ENCODE measurements at regions not wholly inside any gene's neighbourhood (a gene's known extent, or its start where the extent isn't known, plus 50 kb on each side); places are given as distances from the start of the nearest gene placed in this dataset.

- no peak for TF ChIP-seq ZFX (IDR thresholded peaks at IDR 0.05; ENCODE audit: borderline replicate concordance)
- TF ChIP-seq, protein P1, sequence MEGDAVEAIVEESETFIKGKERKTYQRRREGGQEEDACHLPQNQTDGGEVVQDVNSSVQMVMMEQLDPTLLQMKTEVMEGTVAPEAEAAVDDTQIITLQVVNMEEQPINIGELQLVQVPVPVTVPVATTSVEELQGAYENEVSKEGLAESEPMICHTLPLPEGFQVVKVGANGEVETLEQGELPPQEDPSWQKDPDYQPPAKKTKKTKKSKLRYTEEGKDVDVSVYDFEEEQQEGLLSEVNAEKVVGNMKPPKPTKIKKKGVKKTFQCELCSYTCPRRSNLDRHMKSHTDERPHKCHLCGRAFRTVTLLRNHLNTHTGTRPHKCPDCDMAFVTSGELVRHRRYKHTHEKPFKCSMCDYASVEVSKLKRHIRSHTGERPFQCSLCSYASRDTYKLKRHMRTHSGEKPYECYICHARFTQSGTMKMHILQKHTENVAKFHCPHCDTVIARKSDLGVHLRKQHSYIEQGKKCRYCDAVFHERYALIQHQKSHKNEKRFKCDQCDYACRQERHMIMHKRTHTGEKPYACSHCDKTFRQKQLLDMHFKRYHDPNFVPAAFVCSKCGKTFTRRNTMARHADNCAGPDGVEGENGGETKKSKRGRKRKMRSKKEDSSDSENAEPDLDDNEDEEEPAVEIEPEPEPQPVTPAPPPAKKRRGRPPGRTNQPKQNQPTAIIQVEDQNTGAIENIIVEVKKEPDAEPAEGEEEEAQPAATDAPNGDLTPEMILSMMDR (IDR thresholded peaks at IDR 0.05), result no peak
Measured at GRCh38 chr3:144197582-144197981, 226.0 kb downstream of the DIPK2A start.

DNA sequence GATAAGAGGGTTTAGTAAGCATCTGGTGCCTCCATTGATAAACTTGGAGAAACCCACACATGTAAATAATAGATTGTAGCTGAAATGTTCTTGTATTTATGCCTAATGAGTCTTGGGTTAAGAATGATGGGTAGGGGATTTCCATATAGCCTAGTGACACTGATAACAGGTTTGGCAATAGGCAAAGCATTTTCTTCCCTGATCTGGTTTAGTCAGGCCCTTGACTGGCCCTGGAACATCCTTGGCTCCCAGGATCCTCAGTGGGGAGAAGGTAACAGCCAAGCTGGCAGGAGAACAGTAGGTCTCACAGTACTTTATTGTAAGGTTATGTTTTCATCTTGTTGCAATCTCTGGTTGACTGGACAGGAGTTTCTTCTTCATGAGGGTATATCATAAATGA, 228.4 kb downstream of the DIPK2A start:
- H3K27ac ChIP-seq, result no peak overlapping the region
- TF ChIP-seq, protein P1 (IDR thresholded peaks at IDR 0.05), result no peak
- TF ChIP-seq ZFX (IDR thresholded peaks at IDR 0.05; ENCODE audit: borderline replicate concordance), result no peak

More at GRCh38 chr3:144197582-144197981, 226.0 kb downstream of the DIPK2A start:
- no peak overlapping the region for H3K27ac ChIP-seq

- TF ChIP-seq, protein P1 (IDR thresholded peaks at IDR 0.05), result no peak
- no peak for TF ChIP-seq ZFX (IDR thresholded peaks at IDR 0.05; ENCODE audit: borderline replicate concordance)
Measured at GRCh38 chr3:144200466-144200865, 228.8 kb downstream of the DIPK2A start.

GRCh38 chr3:144221761-144222160, 250.1 kb downstream of the DIPK2A start:
- TF ChIP-seq, protein P1 (IDR thresholded peaks at IDR 0.05), result no peak
- TF ChIP-seq ZFX (IDR thresholded peaks at IDR 0.05; ENCODE audit: borderline replicate concordance), result no peak
- no peak overlapping the region for H3K27ac ChIP-seq

More at GRCh38 chr3:144200466-144200865, 228.8 kb downstream of the DIPK2A start:
- no peak overlapping the region for H3K27ac ChIP-seq

- TF ChIP-seq, protein P1 (IDR thresholded peaks at IDR 0.05), result no peak
- no peak for TF ChIP-seq ZFX (IDR thresholded peaks at IDR 0.05; ENCODE audit: borderline replicate concordance)
- no peak overlapping the region for H3K27ac ChIP-seq
Measured at GRCh38 chr3:144229330-144229729, 257.7 kb downstream of the DIPK2A start.

DNA sequence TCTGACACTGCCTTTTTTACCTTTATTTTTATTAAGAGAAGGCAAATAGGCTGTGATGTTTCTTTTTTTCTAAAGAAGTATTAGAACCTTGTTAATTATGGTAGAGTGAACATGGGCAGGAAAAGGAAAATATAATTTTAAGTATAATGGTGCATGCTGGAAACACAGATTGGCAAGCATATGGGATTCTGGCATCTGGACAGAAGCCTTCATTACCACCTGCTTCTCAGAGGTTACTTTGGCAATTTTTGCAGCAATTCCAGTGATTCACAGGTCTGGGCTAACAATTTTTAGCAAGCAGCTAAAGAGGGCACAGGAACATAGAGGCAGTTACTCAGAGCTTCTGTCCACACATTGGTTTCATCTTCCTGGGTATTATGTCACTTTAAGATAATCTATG, 258.3 kb downstream of the DIPK2A start:
- no peak for TF ChIP-seq ZFX (IDR thresholded peaks at IDR 0.05; ENCODE audit: borderline replicate concordance)
- TF ChIP-seq, protein P1 (IDR thresholded peaks at IDR 0.05), result no peak

GRCh38 chr3:144235489-144235888, 263.9 kb downstream of the DIPK2A start:
- H3K27ac ChIP-seq, result no peak overlapping the region
- TF ChIP-seq, protein P1 (IDR thresholded peaks at IDR 0.05), result no peak
- no peak for TF ChIP-seq ZFX (IDR thresholded peaks at IDR 0.05; ENCODE audit: borderline replicate concordance)

More for the DNA sequence above, 258.3 kb downstream of the DIPK2A start:
- no peak overlapping the region for H3K27ac ChIP-seq

Measured in 22Rv1 (cell line).